GM19035 (cell line): ENCODE measurements at regions not wholly inside any gene's neighbourhood (a gene's known extent, or its start where the extent isn't known, plus 50 kb on each side); places are given as distances from the start of the nearest gene placed in this dataset.

Source experiments
- ATAC-seq: cut with Tn5 transposase; IDR thresholded peaks from one replicate; pipeline ENCODE4 v1.9.1; 2021; ENCODE audit not compliant: unreplicated experiment

DNA sequence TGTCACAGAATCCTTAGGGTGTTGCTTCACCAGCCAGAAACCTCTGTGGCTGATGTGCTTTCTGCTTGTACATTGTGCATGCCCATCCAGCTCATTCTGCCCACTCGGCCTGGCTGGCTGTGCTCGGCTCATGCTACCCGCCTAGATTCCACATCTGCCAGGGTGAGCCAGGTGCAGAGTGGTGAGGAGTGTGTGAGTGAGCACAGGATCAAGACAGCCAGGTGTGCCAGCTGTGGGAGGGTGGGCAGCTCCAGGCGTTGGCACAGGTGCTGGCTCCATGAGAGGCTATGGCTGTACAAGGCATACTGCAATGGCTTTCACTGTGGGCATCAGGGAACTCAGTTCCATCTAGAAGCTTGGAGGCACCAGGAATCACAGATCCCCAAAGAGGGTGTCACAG, 1321.8 kb upstream of the CRIM1 start:
- ATAC-seq = no peak

DNA sequence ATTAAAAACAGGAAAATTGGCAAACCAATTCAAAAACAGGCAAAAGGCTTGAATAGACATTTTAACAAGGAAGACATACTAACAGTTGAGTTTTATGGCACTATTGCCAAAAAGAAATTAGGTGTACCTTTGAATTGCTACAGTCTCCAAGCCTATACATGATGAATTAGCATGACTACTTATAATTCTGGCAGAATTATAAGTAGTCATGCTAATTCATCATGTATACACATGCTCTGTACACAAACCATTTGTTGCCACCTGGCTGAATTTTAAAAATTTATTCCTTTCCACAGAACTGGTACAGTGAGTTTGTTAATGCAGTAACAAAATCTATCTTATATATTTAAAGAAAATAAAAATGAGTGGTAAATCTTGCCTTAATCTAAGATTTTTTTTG, 1332.0 kb upstream of the CRIM1 start:
- no peak for ATAC-seq

DNA sequence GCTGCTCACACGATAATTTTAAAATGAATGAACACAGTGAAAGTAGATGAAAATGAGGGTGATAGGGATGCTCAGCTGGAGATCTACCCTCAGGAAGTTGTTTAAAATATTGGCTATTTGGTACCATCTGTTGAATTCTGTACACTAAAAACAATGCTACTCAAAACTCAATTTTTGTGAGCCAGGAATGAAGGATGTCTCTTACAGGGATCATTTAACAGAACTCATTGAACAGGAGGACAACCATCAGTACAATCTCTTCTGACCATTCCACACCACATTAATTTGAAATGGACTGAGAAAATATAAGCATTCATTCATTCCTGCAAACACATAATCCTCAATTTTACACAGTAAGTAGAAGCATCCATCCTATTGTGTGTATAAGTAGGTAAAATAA, 1355.1 kb upstream of the CRIM1 start:
- no peak for ATAC-seq

DNA sequence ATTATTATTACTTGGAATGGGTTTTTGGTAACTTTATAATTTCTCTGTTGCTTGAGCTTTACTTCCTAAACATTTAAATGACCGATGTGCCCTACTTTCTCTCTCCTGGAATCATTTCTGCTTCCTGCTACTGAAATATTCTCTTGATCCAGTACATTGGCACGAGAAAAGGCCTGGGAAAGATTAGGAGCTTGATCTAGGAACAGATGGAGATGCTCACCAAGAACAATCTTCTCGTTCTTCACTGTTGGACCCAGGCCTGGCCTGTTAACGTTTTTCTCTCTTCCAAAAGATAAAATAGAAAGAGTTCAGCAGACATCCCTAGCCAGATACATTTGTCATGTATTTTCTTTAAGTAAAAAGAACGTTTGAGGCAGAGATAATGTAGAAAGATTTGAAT, 1356.8 kb upstream of the CRIM1 start:
- ATAC-seq = no peak

DNA sequence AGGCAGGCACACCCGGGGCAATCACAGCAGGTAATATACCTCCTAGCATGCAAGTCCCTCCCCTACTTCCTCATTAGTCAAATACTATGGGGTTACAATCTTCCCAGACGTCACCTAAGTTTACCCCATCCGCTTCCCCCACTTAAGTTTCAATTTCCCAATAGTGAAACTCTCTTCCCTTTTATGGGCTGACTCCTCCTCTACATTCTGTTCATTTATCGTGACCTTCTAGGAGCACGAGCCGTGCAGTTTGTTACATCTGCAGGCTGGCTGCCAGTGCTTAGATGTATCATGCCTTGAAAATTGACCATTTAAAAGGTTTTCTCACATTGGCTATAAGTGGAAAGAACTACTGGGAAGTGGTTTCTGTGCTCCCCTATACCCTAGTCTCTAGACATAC, 1357.8 kb upstream of the CRIM1 start:
- ATAC-seq = no peak

DNA sequence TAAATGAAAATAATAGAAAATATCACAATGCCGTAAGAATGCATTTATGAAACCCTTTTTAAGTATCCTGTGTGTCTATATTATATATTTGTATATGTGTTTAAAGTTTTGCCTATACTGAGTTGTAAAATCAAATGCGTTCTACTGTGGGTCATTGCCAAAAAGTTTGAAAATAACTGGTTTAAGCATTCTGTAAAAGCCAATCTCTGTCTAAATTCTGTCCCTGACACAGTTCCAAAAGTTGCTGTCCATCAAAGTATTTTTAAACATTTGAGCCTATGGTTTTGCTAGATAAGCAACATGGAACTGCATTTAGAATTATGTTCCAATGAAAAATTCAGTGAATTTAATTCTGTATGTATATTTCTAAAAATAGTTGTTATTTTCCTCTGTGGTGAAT, 1360.4 kb upstream of the CRIM1 start:
- ATAC-seq = no peak

DNA sequence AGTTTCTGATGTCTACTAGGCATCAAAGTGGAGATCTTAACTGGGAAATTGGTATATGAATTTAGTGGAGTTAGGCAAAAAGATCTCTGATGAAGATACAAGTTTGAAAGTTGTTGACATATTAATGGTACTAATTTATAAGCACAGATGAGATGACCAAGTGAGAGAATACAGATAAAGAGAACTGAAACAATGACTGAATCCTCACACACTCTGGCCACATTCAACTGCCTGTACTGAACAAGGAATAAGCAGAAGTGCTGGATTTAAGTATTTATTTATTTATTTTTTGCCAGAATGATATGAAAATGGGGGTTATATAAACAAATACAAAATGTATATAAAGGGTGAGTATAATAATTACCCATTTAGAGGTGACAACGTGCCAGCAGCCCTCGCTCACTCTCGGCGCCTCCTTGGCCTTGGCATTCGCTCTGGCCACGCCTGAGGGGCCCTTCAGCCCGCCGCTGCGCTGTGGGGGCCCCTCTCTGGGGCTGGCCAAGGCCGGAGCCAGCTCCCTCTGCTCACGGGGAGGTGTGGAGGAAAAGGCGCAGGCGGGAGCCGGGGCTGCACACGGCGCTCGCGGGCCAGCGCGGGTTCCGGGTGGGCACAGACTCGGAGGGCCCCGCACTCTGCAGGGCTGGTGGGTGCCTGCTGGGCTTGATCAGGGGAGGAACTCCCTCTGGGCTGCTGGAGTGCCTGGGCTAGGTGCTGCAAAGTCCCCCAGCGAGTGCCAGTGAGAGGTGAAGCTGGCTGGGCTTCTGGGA, 1363.9 kb upstream of the CRIM1 start:
- ATAC-seq = no peak

DNA sequence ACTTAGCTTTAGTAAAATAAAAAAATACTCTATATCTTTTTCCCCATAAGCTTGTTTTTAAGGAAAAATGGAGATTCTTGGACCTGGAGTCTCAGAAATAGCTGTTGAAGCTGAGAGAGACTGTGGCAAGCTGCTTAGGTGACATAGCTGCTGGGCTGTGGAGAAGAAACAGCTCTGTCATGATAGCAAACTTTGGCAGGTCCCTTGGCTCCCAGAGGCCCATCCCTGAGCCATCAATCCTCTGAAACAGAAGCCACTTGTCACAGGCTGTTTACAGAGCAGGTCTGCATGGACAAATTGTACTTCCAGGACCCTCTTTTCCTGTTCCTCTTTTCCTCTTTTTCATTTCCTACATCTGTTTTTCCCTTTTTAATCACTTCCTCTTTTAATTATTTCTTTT, 1370.1 kb upstream of the CRIM1 start:
- no peak for ATAC-seq

DNA sequence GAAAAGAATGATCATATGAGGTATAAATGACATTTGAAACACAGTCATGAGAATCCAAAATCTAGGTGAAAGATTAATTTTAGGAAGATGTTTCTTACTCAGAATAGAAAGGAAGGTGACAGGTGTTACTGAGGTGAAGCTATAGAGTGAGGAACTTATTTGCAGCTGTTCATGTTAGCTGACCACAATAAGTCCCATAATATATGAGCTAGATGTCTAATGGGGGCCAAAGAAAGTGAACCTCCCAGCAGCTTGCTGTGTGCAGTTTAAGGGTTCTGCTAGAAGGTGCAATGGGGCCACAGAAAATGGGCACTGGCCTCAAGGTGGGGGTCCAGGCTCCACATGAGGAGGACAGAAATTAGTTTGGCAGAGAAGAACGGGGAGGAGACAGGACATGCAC, 1374.9 kb upstream of the CRIM1 start:
- ATAC-seq = no peak

DNA sequence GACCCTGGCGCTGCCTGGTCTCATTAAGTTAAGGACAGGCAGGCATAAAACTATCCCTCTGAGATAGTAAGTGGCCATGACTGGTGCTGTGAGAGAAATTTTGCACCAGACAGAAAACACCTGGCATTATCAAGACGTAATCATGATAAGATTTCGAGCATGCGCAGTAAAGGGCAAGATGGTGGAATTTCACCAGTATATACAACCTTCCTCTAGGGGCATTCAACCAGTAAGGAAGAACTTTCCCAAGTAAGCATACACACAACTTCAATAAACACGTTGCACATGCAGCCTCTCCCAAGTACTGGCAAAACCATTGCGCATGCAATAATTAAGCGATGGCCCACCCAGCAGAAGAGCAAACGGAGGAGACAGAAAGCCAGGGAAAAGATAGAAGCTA, 1376.4 kb upstream of the CRIM1 start:
- no peak for ATAC-seq

DNA sequence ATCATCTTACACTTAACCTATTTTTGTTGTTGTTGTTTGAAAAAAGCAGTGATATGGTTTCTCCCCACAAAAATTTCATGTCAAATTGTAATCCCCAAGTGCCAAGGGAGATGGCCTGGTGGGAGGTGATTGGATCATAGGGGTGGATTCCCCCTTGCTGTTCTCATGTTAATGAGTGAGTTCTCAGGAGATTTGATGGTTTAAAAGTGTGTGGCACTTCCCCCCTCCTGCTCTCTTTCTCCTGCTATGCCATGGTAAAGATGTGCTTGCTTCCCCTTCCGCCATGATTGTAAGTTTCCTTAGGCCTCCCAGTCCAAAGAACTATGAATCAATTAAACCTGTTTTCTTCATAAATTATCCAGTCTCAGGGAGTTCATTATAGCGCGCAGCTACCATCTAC, 1362.7 kb upstream of the FAM98A start:
- no peak for ATAC-seq

DNA sequence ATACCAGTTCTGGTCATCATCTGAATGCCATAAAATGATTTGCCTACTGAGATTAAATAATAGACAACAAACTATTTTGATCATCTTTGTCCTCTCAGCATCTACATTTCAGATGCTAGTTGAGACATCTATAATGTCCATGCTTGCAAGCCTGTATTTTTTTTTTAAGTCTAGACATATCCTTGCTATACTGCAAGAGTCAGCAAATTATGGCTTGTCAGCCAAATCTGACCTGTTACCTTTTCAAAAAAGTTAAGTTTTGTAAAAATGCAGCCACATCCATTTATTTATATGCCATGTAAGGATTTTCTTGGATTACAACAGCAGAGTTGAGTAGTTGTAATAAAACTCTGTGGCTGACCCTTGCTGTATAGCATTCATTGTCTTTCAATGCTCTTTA, 1355.7 kb upstream of the FAM98A start:
- no peak for ATAC-seq

DNA sequence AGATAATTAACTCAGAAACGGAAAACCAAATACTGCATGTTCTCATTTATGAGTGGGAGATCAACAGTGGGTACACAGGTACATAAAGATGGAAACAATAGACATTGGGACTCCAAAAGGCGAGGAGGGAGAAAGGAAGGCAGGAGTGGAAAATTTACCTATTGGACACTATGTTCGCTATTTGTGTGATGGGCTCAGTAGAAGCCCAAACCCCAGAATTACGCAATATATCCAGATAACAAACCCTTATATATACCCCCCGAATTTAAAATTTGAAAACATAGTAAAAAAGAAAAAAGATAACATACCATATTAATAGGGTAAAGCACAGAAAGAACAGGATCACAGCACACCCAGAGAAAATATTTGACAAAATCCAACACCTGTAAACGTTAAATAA, 1351.7 kb upstream of the FAM98A start:
- no peak for ATAC-seq

DNA sequence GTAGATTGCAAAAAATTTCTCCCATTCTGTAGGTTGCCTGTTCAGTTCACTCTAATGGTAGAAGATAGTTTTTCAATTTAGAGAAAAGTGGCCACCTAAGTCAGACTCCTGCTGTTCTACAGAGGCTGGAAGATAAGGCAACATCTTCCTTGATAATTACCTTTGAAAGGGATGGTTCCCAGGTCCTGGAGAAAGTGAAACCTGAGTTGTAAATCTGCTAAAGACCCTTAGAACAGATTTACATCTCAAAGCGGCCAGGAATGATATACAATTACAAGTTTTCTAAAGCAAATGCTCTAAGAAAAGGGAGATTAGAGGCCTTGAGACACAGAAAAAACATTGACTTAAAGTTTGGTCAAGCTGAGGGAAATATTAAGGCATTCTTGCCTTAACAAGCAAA, 1350.2 kb upstream of the FAM98A start:
- no peak for ATAC-seq

DNA sequence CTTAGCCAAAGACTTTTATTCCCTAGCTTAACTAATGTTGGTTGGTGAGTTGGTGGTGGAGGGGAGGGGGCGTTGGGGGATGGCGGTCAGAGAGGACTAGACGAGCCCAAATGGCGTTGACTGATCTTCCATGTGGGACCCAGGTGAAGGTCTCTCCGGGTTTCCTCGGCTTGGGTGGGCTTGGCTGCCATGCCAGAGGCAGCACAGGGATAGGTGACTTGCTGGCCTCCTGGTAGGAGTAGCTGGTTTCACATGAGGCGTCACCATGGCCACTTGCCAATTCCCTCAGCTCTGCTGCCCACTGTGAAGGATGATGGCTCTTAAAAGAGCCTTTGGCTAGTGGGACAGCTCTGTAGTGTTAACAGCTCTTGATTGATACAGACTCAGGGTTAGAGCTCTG, 1337.0 kb upstream of the FAM98A start:
- ATAC-seq = no peak

DNA sequence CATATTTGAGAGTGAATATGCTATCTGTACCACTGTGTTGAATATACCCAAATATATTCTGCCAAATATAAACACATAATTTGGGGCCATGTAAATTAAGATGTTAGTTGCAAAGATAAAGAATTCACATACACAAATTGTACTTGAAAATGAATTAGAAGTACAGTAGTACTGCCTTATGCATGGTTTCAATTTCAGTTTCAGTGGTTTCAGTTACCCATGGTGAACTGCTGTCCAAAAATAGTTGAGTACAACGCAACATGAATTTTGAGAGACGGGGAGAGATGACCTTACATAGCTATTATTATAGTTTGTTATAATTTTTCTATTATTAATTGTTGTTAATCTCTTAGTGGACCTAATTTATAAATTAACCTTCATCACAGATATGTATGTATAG, 1313.0 kb upstream of the FAM98A start:
- peak; percentile 89 for ATAC-seq

DNA sequence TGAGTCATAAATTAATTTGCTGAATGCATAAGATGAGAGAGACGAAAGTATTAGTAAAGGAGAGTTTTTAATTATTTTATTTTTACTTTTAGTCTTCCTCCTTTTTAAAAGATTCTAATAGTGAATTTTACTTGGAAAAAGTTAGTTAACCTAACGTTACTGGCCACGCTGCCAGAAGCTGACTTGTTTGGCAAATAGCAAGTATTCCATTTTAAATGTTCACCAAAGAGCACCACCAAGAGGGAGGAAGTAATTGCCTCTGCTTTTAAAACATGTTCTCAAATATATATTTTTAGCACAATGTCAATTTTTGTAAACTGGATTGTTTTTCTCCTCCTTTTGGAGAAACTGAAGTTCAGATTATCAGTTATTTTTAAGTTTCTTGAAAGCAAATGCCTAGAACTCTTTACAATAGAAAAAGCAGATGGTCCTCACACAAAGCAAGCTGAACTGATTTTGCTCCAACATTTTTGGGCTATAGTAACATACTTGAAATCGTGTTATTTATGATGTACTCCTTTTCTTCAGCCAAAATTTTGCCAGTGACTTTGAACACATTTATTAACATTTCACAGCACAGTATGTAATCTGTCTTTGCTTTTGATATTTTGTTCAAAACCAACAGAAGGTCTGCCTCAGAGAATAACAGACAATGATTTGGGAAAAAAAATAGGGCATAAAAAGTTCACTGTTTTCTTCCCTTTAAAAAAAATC, 1311.0 kb upstream of the FAM98A start:
- no peak for ATAC-seq

DNA sequence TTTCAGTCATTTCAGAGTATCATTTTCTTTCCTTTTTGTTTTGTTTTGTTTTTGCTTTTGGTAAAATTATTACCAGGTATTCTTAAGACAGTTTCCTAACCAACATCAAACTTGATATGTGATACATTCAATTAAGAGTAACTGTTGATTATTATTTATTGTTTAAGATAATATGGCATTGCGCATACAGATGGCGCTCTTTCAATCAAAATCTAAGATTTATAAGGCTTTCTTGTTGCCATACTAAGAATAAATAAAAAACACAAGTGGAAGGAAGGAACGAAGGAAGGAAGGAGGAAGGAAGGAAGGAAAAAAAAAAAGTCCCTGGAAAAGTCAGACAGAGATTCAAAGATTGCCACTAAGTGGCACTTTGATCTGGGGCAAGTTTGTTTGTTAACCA, 1308.7 kb upstream of the FAM98A start:
- no peak for ATAC-seq

DNA sequence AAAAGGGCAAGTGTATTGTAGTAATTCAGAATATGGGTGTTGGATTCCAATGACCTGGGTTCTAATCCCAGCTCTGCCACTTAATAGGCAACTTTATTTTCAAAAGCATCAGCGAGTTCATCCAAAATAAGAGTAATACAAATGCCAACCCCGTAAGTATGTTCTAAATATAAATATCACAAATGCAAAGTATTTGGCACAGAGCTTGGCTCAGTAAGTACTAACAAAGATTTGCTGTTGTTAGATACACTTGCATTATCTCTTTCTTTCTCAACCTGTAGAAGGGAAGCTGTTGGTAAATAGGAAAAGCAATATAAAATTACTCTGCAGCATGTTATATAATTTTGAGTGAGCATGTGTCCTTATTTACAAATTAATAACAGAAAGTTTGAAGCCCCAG, 1302.6 kb upstream of the FAM98A start:
- no peak for ATAC-seq

DNA sequence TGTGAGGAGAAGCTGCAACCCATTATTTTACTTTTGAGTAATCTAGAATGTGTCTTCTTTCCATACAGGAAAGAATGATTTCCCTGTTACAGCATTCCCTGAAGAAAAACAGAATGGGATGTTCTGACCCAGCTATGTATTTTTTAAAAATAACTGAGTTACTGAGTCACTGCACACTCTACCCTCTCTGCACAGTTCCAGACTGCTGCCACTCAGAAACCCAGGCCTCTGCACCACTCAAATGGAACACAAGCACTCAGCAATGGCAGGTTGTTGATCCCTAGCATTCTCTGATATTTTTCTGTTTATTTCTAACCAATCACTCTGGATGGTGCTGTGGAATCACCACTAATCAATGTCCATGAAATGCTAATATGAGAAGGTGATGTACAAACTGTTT, 1300.0 kb upstream of the FAM98A start:
- ATAC-seq = no peak

DNA sequence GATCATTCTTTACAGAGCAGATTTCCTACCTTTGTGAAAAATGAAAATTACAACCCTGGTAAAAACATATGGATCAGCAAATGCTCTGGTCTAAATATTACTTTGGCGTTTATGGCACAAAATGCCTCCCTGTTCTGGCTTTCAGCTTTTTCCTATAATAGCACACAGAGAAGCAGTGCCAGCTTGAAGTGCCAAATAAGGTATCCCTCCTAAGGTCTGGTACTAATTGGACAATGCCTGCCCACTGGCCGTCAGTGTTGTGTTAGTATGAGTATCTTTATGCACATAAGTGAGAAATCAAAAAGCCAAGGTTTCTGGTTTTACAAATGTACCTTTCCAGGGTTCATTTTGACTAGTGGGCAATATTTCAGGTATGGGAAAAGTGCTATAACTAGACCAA, 1293.7 kb upstream of the FAM98A start:
- no peak for ATAC-seq

DNA sequence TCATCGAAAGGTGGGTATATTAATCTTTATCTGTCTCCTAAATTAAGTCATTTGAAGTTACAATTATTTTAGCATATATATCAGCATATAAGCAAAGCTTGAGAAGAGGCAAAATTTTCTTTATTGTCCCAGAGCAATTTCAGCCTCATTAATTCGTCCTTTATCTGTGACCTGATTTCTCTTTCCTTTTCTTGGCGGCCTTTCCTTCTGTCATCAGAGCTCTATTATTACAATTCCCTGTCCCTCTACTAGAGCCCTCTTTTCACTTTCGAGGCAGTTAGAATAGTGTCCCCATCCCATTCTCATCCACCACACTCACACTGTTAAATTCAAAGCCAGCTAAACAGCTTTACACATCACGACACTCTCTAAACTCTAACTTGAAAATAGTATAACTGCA, 1293.2 kb upstream of the FAM98A start:
- ATAC-seq = no peak
